NCI-H510A (cell line): ENCODE measurements at regions not wholly inside any gene's neighbourhood (a gene's known extent, or its start where the extent isn't known, plus 50 kb on each side); places are given as distances from the start of the nearest gene placed in this dataset.

Experiments used
- DNase-seq: peaks from one replicate; lab custom pipeline; 2025; lab: John Stamatoyannopoulos, UW

GRCh38 chr14:100955201-100955600 lies 51.7 kb upstream of the RTL1 start:
- DNase-seq = no peak

GRCh38 chr14:100962494-100962893 lies 59.0 kb upstream of the RTL1 start:
- DNase-seq = no peak

- no peak for DNase-seq
Measured at GRCh38 chr14:100965296-100965695, 61.8 kb upstream of the RTL1 start.

- DNase-seq = no peak
Measured at GRCh38 chr14:100967178-100967577, 63.7 kb upstream of the RTL1 start.

GRCh38 chr14:100967930-100968329 lies 64.4 kb upstream of the RTL1 start:
- no peak for DNase-seq

- DNase-seq = no peak
Measured at GRCh38 chr14:100972118-100972897, 68.8 kb upstream of the RTL1 start.

GRCh38 chr14:100975671-100976070 lies 72.1 kb upstream of the RTL1 start:
- DNase-seq = no peak

GRCh38 chr14:100979079-100979478 lies 75.6 kb upstream of the RTL1 start:
- DNase-seq = no peak

GRCh38 chr14:100979780-100980179 lies 76.3 kb upstream of the RTL1 start:
- DNase-seq = no peak

GRCh38 chr14:100980823-100981222 lies 77.3 kb upstream of the RTL1 start:
- DNase-seq = no peak

- no peak for DNase-seq
Measured at GRCh38 chr14:100981809-100982208, 78.3 kb upstream of the RTL1 start.

- no peak for DNase-seq
Measured at GRCh38 chr14:100982353-100982752, 78.8 kb upstream of the RTL1 start.

- DNase-seq = no peak
Measured at GRCh38 chr14:100982762-100983161, 79.2 kb upstream of the RTL1 start.

- DNase-seq = no peak
Measured at GRCh38 chr14:100983710-100984109, 80.2 kb upstream of the RTL1 start.

- DNase-seq = no peak
Measured at GRCh38 chr14:100988011-100988410, 84.5 kb upstream of the RTL1 start.

GRCh38 chr14:100988411-100988900 lies 84.9 kb upstream of the RTL1 start:
- no peak for DNase-seq

GRCh38 chr14:100988956-100989355 lies 85.4 kb upstream of the RTL1 start:
- DNase-seq = no peak

- DNase-seq = no peak
Measured at GRCh38 chr14:100989924-100990323, 86.4 kb upstream of the RTL1 start.

GRCh38 chr14:100994082-100994481 lies 90.6 kb upstream of the RTL1 start:
- no peak for DNase-seq

- no peak for DNase-seq
Measured at GRCh38 chr14:100994756-100995330, 91.3 kb upstream of the RTL1 start.

- no peak for DNase-seq
Measured at GRCh38 chr14:101000711-101001250, 97.3 kb upstream of the RTL1 start.

GRCh38 chr14:101001311-101002069 lies 98.0 kb upstream of the RTL1 start:
- no peak for DNase-seq

GRCh38 chr14:101002738-101003137 lies 99.2 kb upstream of the RTL1 start:
- no peak for DNase-seq
